Astrocyte of the hippocampus (primary cell): ENCODE measurements at regions not wholly inside any gene's neighbourhood (a gene's known extent, or its start where the extent isn't known, plus 50 kb on each side); places are given as distances from the start of the nearest gene placed in this dataset.

ENCODE experiments used
- DNase-seq: peaks from one replicate; pipeline ENCODE4 v3.0.0; 2011; ENCODE audit warnings: low read depth, low spot score

DNA sequence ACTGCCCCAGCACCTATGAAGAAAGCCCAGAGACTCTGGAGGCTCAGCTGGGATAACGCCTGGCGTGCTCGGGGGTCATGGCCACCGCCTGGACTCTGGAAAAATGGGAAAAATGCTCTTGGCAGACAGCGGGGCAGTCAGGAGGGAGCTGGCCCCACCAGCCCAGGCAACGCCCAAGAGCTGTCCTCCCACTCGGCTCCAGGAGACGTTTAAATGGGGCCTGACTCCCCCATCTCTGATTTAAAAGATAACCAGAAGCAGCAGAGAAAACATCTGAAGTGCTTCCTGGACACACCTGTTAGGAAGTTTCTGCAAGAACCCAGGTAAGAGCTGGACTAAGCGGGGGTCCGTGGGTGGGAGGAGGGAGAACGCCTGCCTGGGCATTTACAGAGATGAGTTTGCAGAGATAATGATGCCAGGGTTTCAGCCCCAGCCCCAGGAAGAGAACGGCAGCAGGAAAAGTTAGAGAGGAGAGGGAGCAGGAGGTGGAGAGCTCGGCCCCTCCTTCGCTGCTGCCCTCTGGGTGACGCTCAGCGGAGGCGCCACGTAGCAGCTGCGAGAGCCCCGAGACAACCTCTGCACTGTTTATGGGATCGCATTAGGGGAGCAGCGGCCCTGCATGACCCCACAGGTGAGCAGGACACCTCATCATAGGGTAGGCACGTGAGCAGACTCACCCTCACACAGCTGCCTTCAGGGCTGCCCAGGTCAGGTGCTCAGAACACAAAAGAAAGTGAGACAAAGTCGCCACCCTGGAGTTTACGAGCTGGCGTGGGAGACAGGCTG is 83.5 kb upstream of the INSIG1 start:
- no peak for DNase-seq

DNA sequence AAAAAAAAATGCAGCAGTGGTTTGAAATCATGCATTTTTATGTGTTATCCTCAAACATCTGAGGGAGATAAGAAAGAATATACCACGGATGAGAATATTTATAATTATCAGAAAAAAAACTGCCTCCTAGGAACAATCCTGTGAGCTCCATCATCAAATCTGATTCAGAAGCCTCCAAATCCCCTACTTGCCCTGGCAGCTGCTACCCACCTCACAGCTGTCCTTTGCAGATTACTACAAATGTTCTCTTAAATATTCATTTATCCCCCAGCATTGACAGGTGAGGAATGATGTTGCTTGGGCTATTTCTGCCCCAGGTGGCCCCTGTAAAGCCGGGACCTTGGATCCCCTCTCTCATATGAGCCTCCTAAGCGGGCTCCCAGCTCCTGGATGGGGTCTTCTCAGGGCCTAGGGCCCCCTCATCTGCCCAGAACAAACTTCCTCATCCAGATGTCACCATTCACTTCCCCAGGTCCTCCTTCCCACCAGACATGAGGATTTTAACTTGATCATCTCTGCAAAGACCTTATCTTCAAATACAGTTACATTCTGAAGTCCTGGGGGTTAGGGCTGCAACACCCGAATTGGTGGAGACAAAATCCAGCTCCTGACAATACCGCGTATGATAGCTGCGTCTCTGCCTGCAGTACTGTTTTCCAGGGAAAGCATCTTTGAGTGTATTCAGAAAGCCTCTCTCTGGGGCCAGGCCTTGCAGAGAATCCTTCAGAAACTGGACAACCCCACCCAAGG is 81.9 kb upstream of the INSIG1 start:
- no peak for DNase-seq

DNA sequence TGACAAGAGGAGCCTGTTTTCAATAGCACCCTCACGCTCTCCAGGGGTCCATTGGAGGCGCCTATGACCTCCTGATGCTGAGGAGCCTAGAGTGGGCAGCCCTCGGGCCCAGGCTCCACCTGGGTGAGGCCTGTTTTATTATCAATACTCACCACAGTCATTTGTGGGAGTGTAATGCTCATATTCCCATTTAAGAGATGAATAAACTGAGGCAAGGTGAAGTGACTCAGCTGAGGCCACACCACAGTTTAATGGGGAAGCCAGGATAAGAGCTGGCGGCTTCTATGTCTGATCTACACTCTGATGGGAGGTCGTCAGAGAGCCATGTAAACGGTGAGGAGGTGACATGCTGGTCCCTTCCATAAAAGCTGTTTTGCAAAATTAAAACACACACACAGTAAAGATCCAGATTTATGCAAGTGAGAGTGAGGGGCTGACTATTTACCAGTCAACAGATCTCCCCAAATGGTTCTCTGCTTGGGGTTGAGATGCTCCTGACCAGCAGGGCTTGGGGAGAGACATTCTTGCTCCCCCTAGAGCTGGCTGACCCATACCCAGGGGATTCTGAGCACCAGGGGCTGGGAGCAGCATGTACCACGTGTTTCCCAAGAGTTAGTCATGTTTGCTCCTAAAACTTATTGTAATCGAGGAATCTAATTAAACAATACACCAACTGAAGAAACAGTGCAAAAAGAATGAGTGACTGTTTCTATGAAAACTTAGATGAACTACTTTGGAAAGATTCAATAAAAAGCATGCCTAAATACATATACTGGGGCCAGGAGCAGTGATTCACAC is 81.0 kb upstream of the INSIG1 start:
- no peak for DNase-seq

DNA sequence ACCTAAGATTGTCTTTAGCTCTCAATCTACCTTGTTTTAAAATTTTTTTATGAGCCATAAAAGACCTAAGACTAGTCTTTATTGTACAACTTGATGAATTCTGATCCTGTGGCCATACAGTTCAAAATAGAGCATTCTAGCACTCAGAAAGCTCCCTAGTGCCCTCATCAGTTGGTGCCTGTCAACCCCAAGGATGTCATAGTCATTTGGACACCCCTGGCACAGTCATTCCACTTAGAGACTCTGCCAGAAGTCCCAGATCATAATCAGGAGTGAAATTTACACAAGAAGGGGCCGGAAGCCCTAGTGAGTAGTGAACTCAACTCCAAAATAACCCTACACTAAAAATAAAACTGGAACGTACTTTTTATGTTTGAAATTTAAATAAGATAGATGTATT is 80.0 kb upstream of the INSIG1 start:
- DNase-seq, result no peak

DNA sequence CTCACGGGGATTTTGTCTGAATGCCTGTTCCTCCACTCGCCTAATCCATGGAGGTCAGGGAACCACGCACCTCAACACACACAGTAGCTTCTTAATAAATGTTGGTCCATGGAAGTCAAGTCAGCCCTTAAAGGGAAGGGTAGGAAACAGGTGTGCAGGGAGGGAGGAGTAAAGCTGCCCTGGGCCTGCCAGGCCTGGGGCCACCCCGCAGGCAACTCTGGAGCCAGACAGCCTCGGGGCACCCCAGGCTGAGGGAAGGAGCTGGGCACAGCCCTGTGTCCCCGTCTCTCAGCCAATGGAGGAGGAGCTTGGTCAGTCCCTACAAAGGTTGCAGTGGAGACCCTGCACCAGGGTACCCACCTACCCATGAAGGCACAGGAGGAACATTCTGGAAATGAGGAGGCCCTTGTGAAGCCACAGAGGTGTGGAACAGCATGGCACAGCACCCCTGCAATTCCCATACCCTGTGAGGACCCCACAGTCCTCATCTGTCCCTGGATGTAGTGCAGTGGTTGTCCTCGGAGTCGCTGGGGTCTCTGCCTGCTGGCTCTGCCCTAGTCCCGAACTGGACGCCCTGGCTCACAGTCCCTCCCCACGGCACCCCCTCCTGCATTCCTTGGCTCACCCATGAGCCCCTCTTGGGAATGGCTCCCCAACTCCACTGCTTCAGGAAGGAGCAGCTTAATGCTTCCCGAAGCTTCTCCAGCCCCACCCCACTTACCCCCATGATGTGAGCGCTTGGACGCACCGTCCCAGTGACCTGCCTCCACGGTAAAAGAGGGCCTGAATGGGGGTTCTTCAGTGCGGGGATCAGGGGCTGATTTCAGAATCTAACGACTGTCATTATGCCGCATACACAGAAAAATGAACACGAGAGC is 79.2 kb upstream of the INSIG1 start:
- no peak for DNase-seq

DNA sequence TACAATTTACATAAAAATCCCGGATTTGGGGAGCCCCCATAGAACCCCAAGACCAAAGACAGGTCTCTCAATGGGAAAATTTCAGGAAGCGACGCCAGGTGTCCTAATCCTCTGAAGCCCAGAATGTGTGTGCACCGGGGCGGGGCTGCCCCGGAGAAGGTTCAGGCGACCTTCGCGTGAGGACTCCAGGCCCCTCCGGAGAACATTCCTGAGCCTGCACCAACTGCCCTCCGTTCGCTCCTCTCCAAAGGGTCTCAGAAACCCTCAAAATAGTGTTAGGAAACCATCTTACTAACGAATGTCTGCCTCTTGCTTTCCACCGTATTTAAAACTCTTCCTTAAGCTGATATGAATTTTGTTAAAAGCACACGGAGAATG is 78.5 kb upstream of the INSIG1 start:
- no peak for DNase-seq

DNA sequence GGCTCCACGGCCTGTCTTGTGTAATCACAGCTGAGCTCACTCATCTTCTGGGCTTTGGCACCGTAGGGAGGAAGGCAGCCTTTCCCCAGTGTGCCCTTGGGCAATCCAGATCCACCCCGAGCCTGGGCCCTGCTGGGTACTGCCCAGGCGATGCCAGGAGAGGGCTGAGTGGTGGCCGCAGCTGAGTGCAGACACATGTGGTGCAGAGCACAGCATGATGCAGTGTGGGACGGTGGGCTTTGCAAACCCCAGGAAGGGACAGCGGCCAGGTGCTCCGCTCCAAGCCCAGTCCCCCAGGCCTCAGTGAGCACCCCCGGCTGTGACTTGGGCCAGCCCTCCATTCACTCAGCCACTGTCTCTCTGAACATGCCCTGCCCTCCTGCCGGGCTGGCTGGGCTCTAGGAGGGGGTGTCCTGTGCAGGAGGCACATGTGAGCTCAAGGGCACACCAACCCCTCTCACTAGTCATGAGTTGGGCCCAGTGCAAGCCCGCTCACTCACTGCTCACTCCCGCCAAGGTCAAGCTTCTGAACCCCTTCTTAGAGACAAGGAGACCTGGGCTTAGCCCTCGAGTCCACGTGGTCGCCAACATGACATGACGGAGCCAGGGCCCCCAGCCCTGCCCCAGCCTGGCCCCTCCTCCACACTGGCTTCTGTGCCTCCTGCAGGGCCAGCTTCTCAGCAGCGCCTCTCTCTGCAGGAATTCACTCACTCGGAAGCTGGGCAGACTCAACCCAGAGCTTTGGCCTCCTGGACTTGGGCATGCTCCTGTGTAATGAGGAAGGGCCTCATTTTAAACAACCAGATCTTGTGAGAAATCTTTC is 77.5 kb upstream of the INSIG1 start:
- DNase-seq, result no peak

DNA sequence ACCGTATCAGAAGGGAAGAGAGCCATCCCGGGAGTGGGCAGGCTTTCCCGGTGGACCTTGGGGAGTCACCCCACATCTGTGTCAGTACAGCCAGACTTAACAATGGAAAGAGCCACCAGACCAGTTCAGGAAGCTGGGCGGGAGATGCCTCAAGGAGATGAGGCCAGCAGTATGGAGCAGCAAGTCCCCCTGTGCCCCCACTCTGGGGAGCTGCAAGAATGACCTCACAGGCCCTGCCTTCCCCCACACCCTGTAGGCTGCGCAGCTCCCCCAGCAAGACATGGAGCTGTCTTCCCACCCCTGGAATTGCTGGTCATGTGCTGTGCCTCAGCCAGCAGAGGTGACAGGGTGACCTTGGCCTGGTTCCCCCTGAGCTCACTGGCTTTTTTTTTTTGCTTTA is 76.8 kb upstream of the INSIG1 start:
- DNase-seq, result no peak

DNA sequence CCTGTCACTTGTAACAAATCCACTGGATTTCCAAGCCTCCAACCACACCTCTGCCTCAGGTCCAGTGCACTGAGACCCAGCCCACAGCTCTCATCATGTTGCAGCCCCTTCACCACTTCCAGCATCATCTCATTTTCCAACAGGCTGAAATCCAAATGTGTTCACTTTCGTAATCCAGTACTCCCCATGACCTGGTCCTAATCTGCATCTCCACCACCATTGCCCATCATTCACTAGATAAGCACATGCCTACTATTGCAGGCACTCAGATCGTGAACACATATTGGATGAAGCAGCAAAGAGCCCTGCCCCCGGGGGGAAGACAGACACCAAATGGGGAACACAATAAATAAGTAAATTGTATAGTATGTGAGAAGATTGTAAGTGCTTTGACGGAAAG is 76.1 kb upstream of the INSIG1 start:
- no peak for DNase-seq

DNA sequence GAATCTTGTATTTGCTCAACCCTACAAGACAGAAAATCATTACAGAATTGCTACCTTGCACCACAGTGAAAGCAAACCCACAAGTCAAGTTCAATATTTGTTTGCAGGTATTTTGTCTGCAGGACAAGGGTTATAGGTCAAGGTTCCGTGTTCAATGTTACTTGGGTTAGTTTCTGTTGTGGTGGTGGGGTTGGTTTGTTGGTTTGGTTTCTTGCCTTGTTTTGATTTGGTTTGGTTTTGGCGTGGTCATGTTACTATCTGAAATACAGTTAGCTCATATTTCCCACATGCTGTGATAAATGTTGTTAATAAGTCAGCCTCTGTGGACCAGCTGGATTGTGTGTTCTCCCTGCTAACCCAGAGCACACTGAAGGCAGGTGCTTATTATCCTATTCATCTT is 75.6 kb upstream of the INSIG1 start:
- DNase-seq, result no peak

DNA sequence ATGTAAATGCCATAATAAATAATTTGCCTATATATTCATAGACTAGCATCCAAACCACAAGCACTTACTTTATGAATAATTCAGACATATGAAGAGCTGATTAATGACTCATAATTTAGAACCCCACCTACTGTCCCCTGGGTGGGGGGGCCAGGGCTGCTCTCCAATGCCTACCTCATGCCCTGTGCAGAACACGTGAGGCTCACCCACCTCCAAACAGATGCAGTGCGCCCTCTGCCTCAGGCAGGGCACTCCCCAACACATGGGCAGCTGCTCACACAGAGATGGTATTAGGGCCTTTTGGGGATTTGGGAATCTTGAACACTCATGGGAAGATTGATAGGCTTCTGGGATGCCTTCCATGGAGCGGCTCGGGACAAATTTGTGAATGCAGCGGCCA is 75.1 kb upstream of the INSIG1 start:
- no peak for DNase-seq

DNA sequence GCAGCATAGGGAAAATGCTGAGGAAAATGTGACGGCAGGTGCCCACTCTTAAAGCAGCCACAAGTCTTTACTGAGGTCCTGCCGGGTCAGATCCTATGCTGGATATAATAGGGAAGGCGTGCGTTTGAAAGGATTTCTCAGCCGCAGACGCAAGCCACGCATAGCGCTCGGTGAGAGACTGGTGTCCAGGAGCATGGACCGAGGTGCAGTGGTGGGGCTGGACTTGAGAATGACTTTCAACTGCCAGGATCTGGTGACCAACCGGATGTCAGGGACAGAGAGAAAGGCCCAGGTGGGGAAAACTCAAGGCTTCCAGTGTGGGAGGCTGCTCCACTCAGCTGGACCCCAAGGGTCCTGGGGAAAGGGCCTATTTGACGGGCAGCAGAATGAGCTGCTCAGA is 74.7 kb upstream of the INSIG1 start:
- DNase-seq, result no peak

DNA sequence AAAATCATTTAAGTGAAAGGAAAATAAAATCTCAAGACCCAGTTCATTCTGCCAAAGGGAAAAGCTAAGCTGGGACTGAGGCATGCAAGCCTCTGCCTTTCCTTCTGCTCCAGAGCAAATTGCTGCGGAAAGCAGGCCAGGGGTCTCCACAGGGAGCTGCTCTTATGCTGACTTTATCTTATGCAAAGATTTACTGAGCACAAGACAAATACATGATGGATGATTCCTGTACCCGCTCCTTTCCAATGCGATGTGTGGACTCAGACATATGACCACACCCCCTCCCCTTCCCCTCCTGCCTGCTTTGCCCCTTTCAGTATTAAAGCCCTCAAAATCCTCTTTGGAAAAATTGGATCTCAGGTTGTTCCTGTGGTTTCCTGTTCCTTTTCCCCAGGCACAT is 74.2 kb upstream of the INSIG1 start:
- DNase-seq, result no peak

DNA sequence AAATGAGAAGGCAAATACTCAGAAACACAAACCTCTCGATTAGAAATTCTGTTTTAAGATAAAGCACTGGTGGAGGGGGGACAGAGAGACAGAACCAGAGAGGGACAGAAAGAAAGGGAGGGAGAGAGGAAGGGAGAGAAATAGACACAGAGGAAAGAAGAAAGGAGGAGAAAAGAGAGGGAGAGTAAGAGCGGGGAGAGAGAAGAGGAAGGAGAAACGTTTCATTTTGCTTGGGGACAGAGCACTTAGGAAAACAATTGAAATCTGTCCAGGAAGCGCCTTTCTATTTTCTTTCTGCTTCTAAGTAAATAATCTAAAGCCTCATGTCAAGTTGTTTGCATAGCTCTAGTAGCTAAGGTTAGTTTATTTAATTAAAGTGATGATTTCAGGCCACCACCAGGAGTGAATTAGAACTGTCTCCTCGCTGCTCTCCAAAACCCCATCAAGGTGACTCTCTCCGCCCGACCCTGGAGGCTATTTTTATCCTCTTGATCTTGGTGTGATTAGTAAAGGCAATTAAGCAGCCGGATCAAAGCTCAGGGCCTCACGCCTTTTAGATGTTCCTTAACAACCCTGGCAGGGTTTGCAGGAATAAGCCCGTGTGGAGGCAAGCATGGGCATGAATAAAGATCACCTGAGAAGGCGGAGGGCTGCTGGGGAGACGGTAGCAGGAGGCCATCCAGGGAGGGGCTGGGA is 73.4 kb upstream of the INSIG1 start:
- DNase-seq, result no peak

DNA sequence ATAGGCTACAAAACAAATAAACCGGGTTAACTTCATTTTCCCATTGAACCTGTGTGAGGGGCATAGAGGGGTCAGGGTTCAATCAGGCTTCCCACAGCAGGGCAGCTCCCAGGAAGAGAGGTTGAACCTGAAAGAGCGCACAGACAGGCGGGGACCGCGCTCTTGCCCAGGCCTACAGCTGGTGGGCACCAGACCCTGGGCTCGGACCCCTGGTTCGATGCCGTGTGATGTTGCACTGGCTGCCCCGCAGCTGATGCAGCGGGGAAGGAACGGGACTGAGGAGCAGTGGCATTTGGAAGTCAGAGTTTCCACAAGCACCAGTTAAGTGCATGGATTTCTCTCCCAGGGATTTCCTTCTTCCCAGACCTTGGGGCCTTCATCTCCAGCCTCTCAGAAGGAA is 72.6 kb upstream of the INSIG1 start:
- DNase-seq, result no peak

DNA sequence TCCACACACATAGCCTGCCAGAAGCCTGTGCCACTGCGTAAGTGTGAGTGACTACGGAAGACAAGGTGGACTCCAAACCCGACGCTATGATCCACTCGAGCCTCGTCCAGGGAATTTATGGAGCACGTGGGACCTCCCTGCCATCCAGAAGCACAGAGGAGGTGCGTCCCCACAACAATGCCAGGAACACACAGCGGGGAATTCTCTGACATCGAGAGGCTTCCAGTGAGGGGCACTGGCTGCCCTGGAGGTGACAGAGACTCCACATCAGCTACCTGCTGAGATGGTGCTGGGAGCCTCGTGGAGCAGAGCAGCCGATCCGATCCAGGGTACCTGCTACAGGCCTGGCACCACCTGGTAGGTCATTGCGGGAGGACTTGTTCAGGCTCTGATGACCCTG is 72.2 kb upstream of the INSIG1 start:
- DNase-seq, result no peak

DNA sequence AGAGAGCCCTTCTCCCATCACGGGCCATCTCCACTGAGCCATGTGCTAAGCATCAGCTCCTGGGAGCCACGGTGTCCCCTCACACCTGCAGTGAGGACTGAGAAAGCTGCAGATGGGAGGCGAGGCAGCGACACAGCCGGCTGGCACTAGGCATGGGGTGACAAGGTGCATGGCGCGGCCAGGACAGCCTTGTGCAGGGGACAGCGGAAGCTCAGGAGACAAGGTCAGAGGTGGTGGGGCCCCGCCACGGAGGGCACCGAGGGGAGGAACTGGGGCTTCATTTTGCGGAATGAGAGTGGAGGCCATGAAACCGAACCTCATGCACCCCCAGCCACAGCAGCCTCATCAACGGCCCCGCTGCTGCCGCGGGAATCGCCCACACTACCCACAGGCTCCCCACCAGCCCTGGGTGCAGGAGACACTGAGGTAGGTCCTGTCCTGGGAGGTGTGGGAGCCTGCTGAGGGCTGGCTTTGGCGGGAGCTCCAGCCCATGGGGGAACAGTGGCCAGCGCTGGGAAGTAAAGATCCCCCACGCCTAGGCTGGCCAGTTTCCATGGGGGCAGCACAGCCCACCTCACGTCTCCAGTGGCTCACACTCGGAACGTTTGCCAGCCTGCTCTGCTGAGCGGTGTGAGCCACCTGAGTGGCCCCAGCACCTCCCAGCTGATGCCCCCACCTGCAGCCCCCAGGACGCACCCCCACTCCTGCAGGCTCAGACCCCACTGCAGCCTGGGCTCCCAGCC is 71.2 kb upstream of the INSIG1 start:
- no peak for DNase-seq

DNA sequence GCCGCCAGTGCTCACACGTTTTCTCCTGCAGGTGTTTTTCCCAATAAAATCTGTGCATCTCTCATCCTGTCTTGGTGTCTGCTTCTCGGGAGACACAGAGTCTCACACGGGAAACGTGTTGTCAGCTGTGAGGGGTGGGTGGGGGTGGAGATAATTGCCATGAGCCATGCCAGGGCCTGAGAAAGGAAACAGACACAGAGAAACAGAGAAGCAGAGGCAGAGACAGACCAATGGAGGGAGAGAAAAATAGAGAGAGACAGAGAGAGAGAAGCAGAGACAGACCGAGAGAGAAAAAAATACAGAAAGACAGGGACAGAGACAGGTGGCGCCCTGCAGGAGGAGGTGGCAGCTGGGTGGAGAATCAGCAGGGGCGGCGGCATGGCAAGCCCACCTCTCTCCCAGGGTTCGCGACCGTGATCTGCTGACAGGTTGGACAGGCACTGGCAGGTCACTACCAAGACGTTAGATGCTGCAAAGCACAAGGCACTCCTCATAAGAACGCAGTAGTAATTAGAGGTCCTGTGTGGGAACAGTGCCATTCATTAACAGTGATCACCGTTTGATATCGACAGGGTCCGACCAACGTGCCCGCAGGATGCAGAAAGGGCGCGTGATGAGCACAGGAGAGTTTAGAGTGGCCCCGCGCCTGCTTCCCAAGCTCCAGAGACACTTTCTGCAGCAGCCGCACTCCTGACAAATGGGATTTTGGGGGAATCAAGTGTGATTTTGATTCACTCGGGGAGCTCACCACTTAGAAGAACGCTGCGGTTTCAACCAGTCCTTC is 70.5 kb upstream of the INSIG1 start:
- DNase-seq, result no peak
